Suprapubic skin (tissue), 3 donors: ENCODE measurements at regions not wholly inside any gene's neighbourhood (a gene's known extent, or its start where the extent isn't known, plus 50 kb on each side); places are given as distances from the start of the nearest gene placed in this dataset.

Experiments
- CTCF ChIP-seq, 2 donors: fragments of 200-600 bp in 1 of 2; fragments of 450-650 bp in 1 of 2; sonication (generic) in 1 of 2; IDR thresholded peaks; one replicate each; pipeline ENCODE4 v1.5.1; 2016 to 2019; ENCODE audit warnings: antibody characterized with exemption in 2 of 2, mild to moderate bottlenecking in 1 of 2, moderate library complexity in 1 of 2
- POLR2A ChIP-seq, 2 donors: fragments of 450-650 bp; IDR thresholded peaks; one replicate each; pipeline ENCODE4 v1.6.1; 2017; ENCODE audit warnings: antibody characterized with exemption in 2 of 2, mild to moderate bottlenecking in 2 of 2, moderate library complexity in 2 of 2

- no peak for TF ChIP-seq CTCF (IDR thresholded peaks at IDR 0.05)
- TF ChIP-seq POLR2A (IDR thresholded peaks at IDR 0.05), result no peak
Measured at GRCh38 chr16:75997606-75998005, 271.3 kb upstream of the CPHXL start.
